ENCODE measurements at regions not wholly inside any gene's neighbourhood (a gene's known extent, or its start where the extent isn't known, plus 50 kb on each side); places are given as distances from the start of the nearest gene placed in this dataset.

GRCh38 chr14:96997269-96997668 lies 200.1 kb downstream of the VRK1 start:
- H3K4me1 Mint-ChIP-seq (ENCODE audit: low read depth), result no peaks in the 10 kb centered on the region
- no peak overlapping the region for H3K27ac Mint-ChIP-seq
- H3K27me3 Mint-ChIP-seq (ENCODE audit: low read depth), result no peaks in the 10 kb centered on the region
- H3K9me3 Mint-ChIP-seq, result peaks cover 6% of the 10 kb centered on the region
- H3K4me3 Mint-ChIP-seq, result no peak overlapping the region
- H3K36me3 Mint-ChIP-seq (ENCODE audit: low read depth), result no peaks in the 10 kb centered on the region

DNA sequence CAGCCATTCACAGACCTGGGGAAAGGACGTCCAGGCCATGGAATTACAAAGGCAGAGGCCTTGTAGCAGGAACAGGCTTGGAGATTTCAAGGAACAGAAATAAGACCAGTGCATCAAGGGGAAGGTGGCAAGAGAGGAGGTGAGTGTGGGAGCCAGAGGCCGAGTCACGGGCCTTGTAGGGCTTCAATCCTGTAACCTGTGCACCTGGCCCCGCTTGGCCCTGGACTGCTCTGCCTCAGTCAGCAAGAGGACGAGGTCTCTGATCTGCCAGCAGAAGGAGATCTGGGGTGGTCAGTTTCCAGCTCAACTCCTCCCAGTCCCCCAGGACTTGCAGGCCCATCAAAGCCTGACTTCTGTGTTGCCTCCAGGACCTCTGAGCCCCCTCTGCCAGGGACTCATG lies 200.8 kb downstream of the VRK1 start:
- no peak overlapping the region for H3K27ac Mint-ChIP-seq
- peaks cover 12% of the 10 kb centered on the region for H3K9me3 Mint-ChIP-seq
- no peaks in the 10 kb centered on the region for H3K27me3 Mint-ChIP-seq (ENCODE audit: low read depth)
- no peaks in the 10 kb centered on the region for H3K4me1 Mint-ChIP-seq (ENCODE audit: low read depth)
- no peaks in the 10 kb centered on the region for H3K36me3 Mint-ChIP-seq (ENCODE audit: low read depth)
- no peak overlapping the region for H3K4me3 Mint-ChIP-seq

- H3K27me3 Mint-ChIP-seq (ENCODE audit: low read depth), result no peaks in the 10 kb centered on the region
- no peak overlapping the region for H3K27ac Mint-ChIP-seq
- no peaks in the 10 kb centered on the region for H3K4me1 Mint-ChIP-seq (ENCODE audit: low read depth)
- no peak overlapping the region for H3K4me3 Mint-ChIP-seq
- peaks cover 15% of the 10 kb centered on the region for H3K9me3 Mint-ChIP-seq
- H3K36me3 Mint-ChIP-seq (ENCODE audit: low read depth), result no peaks in the 10 kb centered on the region
Observed at GRCh38 chr14:96999654-97000155, 202.5 kb downstream of the VRK1 start.

GRCh38 chr14:97002454-97002853 lies 205.3 kb downstream of the VRK1 start:
- Mint-ChIP-seq H3K27me3 (ENCODE audit: low read depth) (no peaks in the 10 kb centered on the region), H3K9me3 (peaks cover 22% of the 10 kb centered on the region), H3K36me3 (ENCODE audit: low read depth) (no peaks in the 10 kb centered on the region), H3K27ac (no peak overlapping the region), H3K4me1 (ENCODE audit: low read depth) (no peaks in the 10 kb centered on the region), H3K4me3 (no peak overlapping the region)

DNA sequence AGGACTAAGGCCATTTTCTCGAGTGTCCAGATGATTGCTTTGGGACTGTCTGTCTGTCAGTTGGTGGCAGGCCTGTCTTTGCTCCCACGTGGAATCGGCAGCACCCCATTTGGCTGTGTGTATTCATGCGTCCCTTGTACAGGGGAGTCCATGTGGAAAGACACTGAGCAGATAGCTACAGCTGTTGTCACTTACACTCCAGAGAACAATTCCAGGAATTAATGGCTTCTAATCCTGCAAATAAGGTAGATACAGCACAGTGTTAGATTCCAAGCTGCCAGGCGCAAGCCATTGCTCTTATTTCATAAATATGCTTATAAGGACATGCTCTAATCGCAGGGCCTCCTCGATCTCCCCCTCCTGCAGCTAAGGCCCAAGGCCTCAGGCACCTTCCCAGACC lies 208.8 kb downstream of the VRK1 start:
- Mint-ChIP-seq H3K4me1 (ENCODE audit: low read depth) (no peaks in the 10 kb centered on the region), H3K27ac (no peak overlapping the region), H3K36me3 (ENCODE audit: low read depth) (no peaks in the 10 kb centered on the region), H3K27me3 (ENCODE audit: low read depth) (no peaks in the 10 kb centered on the region), H3K4me3 (no peak overlapping the region), H3K9me3 (peaks cover 20% of the 10 kb centered on the region)

GRCh38 chr14:97010491-97011160 lies 213.4 kb downstream of the VRK1 start:
- Mint-ChIP-seq H3K4me3 (no peak overlapping the region), H3K27me3 (ENCODE audit: low read depth) (no peaks in the 10 kb centered on the region), H3K27ac (peak overlapping the region; percentile 14), H3K9me3 (peaks cover 9% of the 10 kb centered on the region), H3K36me3 (ENCODE audit: low read depth) (no peaks in the 10 kb centered on the region), H3K4me1 (ENCODE audit: low read depth) (no peaks in the 10 kb centered on the region)

GRCh38 chr14:97013878-97014277 lies 216.7 kb downstream of the VRK1 start:
- no peaks in the 10 kb centered on the region for H3K36me3 Mint-ChIP-seq (ENCODE audit: low read depth)
- peaks cover 3% of the 10 kb centered on the region for H3K9me3 Mint-ChIP-seq
- no peak overlapping the region for H3K27ac Mint-ChIP-seq
- H3K4me1 Mint-ChIP-seq (ENCODE audit: low read depth), result no peaks in the 10 kb centered on the region
- no peaks in the 10 kb centered on the region for H3K27me3 Mint-ChIP-seq (ENCODE audit: low read depth)
- no peak overlapping the region for H3K4me3 Mint-ChIP-seq

DNA sequence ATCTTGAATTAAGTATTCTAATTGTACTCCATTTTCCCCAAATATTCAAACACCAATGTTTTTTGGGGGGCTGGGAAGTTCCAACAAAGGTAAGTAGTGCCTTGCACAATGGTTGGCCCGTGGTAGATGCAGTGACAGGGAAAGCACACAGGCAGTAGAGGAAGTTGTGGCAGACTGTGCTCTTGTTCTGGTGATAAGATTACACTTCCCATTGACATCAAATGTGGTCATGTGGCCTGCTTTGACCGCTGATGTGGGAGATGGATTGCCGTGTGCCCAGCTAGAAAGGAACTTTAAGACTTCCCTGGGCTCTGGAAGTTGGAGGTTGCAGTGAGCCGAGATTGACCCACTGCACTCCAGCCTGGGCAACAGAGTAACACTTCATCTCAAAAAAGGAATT lies 223.8 kb downstream of the VRK1 start:
- H3K4me1 Mint-ChIP-seq (ENCODE audit: low read depth), result peaks cover 4% of the 10 kb centered on the region

GRCh38 chr14:97021571-97022168 lies 224.5 kb downstream of the VRK1 start:
- Mint-ChIP-seq H3K36me3 (ENCODE audit: low read depth) (no peaks in the 10 kb centered on the region), H3K4me1 (ENCODE audit: low read depth) (peaks cover 4% of the 10 kb centered on the region), H3K4me3 (no peak overlapping the region), H3K9me3 (peaks cover 3% of the 10 kb centered on the region), H3K27me3 (ENCODE audit: low read depth) (no peaks in the 10 kb centered on the region), H3K27ac (no peak overlapping the region)

More for the DNA sequence above, 223.8 kb downstream of the VRK1 start:
- Mint-ChIP-seq H3K36me3 (ENCODE audit: low read depth) (no peaks in the 10 kb centered on the region), H3K9me3 (peaks cover 3% of the 10 kb centered on the region), H3K27ac (no peak overlapping the region), H3K4me3 (no peak overlapping the region), H3K27me3 (ENCODE audit: low read depth) (no peaks in the 10 kb centered on the region)

DNA sequence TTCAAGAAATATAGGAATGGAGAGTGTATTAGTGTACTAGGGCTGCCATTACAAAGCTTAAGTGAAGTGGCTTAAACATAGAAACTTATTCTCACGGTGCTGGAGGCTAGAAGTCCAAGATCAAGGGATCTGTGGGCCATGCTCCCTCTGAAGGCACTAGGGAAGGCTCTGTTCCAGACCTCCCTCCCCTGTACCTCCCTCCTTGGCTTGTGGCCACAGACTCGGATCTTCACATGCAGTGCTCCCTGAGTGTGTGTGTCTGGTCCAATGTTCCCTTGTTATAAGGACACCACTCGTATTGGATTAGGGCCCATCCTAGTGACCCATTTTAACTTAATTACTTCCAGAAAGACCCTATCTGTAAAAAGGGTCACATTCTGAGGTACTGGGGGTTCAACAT lies 225.6 kb downstream of the VRK1 start:
- H3K36me3 Mint-ChIP-seq (ENCODE audit: low read depth), result no peaks in the 10 kb centered on the region
- H3K4me3 Mint-ChIP-seq, result no peak overlapping the region
- no peak overlapping the region for H3K27ac Mint-ChIP-seq
- no peaks in the 10 kb centered on the region for H3K27me3 Mint-ChIP-seq (ENCODE audit: low read depth)
- peaks cover 4% of the 10 kb centered on the region for H3K4me1 Mint-ChIP-seq (ENCODE audit: low read depth)
- H3K9me3 Mint-ChIP-seq, result no peaks in the 10 kb centered on the region

GRCh38 chr14:97023871-97024270 lies 226.7 kb downstream of the VRK1 start:
- no peaks in the 10 kb centered on the region for H3K36me3 Mint-ChIP-seq (ENCODE audit: low read depth)
- no peaks in the 10 kb centered on the region for H3K9me3 Mint-ChIP-seq
- H3K4me1 Mint-ChIP-seq (ENCODE audit: low read depth), result peaks cover 7% of the 10 kb centered on the region
- H3K4me3 Mint-ChIP-seq, result no peak overlapping the region
- H3K27me3 Mint-ChIP-seq (ENCODE audit: low read depth), result no peaks in the 10 kb centered on the region
- no peak overlapping the region for H3K27ac Mint-ChIP-seq

DNA sequence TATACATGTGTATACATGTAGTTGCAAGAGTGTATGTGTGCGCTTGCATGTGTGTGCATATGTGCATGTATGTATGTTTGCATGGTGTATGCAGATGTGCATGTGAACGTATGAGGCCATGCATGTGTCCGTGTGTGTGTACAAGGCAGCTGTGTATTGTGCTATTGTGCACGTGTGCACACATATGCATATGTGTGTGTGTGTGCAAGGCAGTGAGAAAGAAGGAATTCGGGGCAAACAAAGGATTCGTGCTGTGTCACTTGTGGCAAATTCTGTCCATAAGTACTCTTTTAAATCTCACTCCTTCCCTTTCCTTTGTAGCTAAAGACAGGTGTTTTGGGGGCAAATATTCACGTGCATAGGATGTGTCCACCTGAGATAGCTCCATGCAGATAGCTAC lies 227.1 kb downstream of the VRK1 start:
- no peaks in the 10 kb centered on the region for H3K27me3 Mint-ChIP-seq (ENCODE audit: low read depth)

DNA sequence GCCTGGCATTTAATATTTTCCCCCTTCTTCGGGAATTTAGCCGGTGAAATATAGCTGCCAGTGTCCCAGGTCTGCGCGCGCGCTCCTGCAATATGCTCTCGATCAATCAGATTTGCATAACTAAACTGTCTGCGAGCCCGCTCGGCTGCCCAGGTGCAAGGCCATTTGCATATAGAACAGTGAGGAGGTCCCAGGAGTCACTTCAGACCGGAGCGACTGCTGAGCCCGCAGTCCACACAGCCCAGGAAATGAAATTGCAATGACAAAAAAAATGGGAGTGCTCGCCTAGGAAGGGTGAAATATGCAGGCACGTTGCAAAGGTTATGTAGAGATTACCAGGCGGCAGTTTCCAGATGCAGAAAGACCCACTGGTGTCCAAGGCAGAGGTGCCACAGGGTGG lies 228.5 kb downstream of the VRK1 start:
- no peaks in the 10 kb centered on the region for H3K36me3 Mint-ChIP-seq (ENCODE audit: low read depth)
- peaks cover 8% of the 10 kb centered on the region for H3K4me1 Mint-ChIP-seq (ENCODE audit: low read depth)
- no peak overlapping the region for H3K27ac Mint-ChIP-seq
- H3K9me3 Mint-ChIP-seq, result no peaks in the 10 kb centered on the region
- H3K27me3 Mint-ChIP-seq (ENCODE audit: low read depth), result peaks cover 8% of the 10 kb centered on the region
- H3K4me3 Mint-ChIP-seq, result no peak overlapping the region

More for the DNA sequence above, 227.1 kb downstream of the VRK1 start:
- no peaks in the 10 kb centered on the region for H3K36me3 Mint-ChIP-seq (ENCODE audit: low read depth)
- H3K9me3 Mint-ChIP-seq, result no peaks in the 10 kb centered on the region
- H3K4me3 Mint-ChIP-seq, result no peak overlapping the region
- H3K27ac Mint-ChIP-seq, result no peak overlapping the region
- peaks cover 8% of the 10 kb centered on the region for H3K4me1 Mint-ChIP-seq (ENCODE audit: low read depth)

- H3K9me3 Mint-ChIP-seq, result peaks cover 14% of the 10 kb centered on the region
- no peak overlapping the region for H3K4me3 Mint-ChIP-seq
- no peak overlapping the region for H3K27ac Mint-ChIP-seq
- peaks cover 4% of the 10 kb centered on the region for H3K36me3 Mint-ChIP-seq (ENCODE audit: low read depth)
- H3K4me1 Mint-ChIP-seq (ENCODE audit: low read depth), result peaks cover 5% of the 10 kb centered on the region
- H3K27me3 Mint-ChIP-seq (ENCODE audit: low read depth), result peaks cover 22% of the 10 kb centered on the region
Observed at GRCh38 chr14:97027256-97027999, 230.2 kb downstream of the VRK1 start.

GRCh38 chr14:97028382-97028781 lies 231.2 kb downstream of the VRK1 start:
- H3K4me3 Mint-ChIP-seq, result no peak overlapping the region
- H3K36me3 Mint-ChIP-seq (ENCODE audit: low read depth), result peaks cover 5% of the 10 kb centered on the region
- peaks cover 5% of the 10 kb centered on the region for H3K4me1 Mint-ChIP-seq (ENCODE audit: low read depth)
- H3K27ac Mint-ChIP-seq, result no peak overlapping the region
- H3K27me3 Mint-ChIP-seq (ENCODE audit: low read depth), result peaks cover 26% of the 10 kb centered on the region
- H3K9me3 Mint-ChIP-seq, result peaks cover 14% of the 10 kb centered on the region

Data from T-helper 1 cell treated with Interleukin-12 subunit alpha and Interleukin-12 subunit beta and Interleukin-4 antibody, amounts not matched to agents 30 μg/mL and 1 μg/mL, for 36 hours (primary cell).